NB4 (cell line): ENCODE measurements at regions not wholly inside any gene's neighbourhood (a gene's known extent, or its start where the extent isn't known, plus 50 kb on each side); places are given as distances from the start of the nearest gene placed in this dataset.

ENCODE experiments used
- DNase-seq: peaks from one replicate; pipeline ENCODE4 v3.0.0; 2010; ENCODE audit warnings: low read depth
- H3K4me3 ChIP-seq: one replicate; pipeline ENCODE4 v1.5.1; 2011; ENCODE audit warnings: mild to moderate bottlenecking, low read depth, low read length, moderate library complexity
- CTCF ChIP-seq: IDR thresholded peaks from one replicate; pipeline ENCODE4 v1.5.1; 2012; ENCODE audit warnings: low read depth, low read length
- MAX ChIP-seq: IDR thresholded peaks from 2 replicates; pipeline ENCODE4 v1.6.1; 2011; ENCODE audit warnings: low read depth, low read length
- MYC ChIP-seq: IDR thresholded peaks from 2 replicates; pipeline ENCODE4 v1.6.1; 2011; ENCODE audit warnings: low read depth, low read length
- POLR2A ChIP-seq: IDR thresholded peaks from 2 replicates; pipeline ENCODE4 v1.6.1; 2011; ENCODE audit warnings: mild to moderate bottlenecking; ENCODE audit not compliant: insufficient read length; ENCODE audit errors: extremely low read depth

- H3K4me3 ChIP-seq = no peak overlapping the region
- DNase-seq = no peak
- TF ChIP-seq POLR2A (no peak), MYC (no peak), MAX (no peak), CTCF (no peak)
Measured at GRCh38 chr2:2448178-2448577, 117.1 kb upstream of the MYT1L start.

- no peak overlapping the region for H3K4me3 ChIP-seq
- DNase-seq = no peak
- TF ChIP-seq MAX (no peak), POLR2A (no peak), CTCF (no peak), MYC (no peak)
Measured at GRCh38 chr2:2422621-2423020, 91.5 kb upstream of the MYT1L start.

- H3K4me3 ChIP-seq = no peak overlapping the region
- DNase-seq = no peak
- TF ChIP-seq MYC (no peak), MAX (no peak), POLR2A (no peak), CTCF (no peak)
Measured at GRCh38 chr2:2413525-2413924, 82.5 kb upstream of the MYT1L start.

GRCh38 chr2:2410987-2411386 lies 79.9 kb upstream of the MYT1L start:
- DNase-seq = no peak
- no peak overlapping the region for H3K4me3 ChIP-seq
- no peak for TF ChIP-seq MAX
- TF ChIP-seq POLR2A = no peak
- TF ChIP-seq CTCF = no peak
- TF ChIP-seq MYC = no peak

GRCh38 chr2:2409481-2409880 lies 78.4 kb upstream of the MYT1L start:
- no peak for DNase-seq
- no peak overlapping the region for H3K4me3 ChIP-seq
- TF ChIP-seq MYC (no peak), POLR2A (no peak), CTCF (no peak), MAX (no peak)

- H3K4me3 ChIP-seq = no peak overlapping the region
- TF ChIP-seq POLR2A (no peak), CTCF (no peak), MAX (no peak), MYC (no peak)
- DNase-seq = no peak
Measured at GRCh38 chr2:2405780-2406179, 74.7 kb upstream of the MYT1L start.
